B cell (primary cell): ENCODE measurements at regions not wholly inside any gene's neighbourhood (a gene's known extent, or its start where the extent isn't known, plus 50 kb on each side); places are given as distances from the start of the nearest gene placed in this dataset.

Experiments
- ATAC-seq: fragments of 200-7000 bp; cut with Tn5 transposase; one replicate; pipeline ENCODE4 v1.10.0; 2021; ENCODE audit warnings: low read depth, mild to moderate bottlenecking, moderate number of reproducible peaks, moderate library complexity
- CTCF ChIA-PET: fragments of 350-600 bp; sonication (Branson Sonifier 250); formaldehyde crosslinking; loops from one replicate; lab custom pipeline; 2021; ENCODE audit warnings: antibody characterized with exemption, inconsistent platforms; lab: Charles Lee
- POLR2A ChIA-PET: fragments of 350-600 bp; sonication (Branson Sonifier 250); formaldehyde crosslinking; loops from one replicate; lab custom pipeline; 2021; ENCODE audit warnings: antibody characterized with exemption; lab: Charles Lee
- DNase-seq: peaks from one replicate; pipeline ENCODE4 v3.0.0; 2013
- H2AFZ ChIP-seq: 2 replicates; pipeline ENCODE4 v1.6.1; 2012; ENCODE audit warnings: mild to moderate bottlenecking, low read depth, low read length; ENCODE audit not compliant: insufficient read depth, poor library complexity, severe bottlenecking
- H3K27ac ChIP-seq, 2 donors: 1 replicate in 1 of 2; 2 replicates in 1 of 2; pipeline ENCODE4 v1.5.1; 2012 to 2013; ENCODE audit warnings: low read length in 2 of 2, mild to moderate bottlenecking in 2 of 2, moderate library complexity in 1 of 2
- H3K27me3 ChIP-seq, 4 experiments: fragments of 200-600 bp in 1 of 4; sonication (generic) in 1 of 4; replicated peaks in 1 of 4; 1 replicate in 2 of 4; 2 replicates in 2 of 4; pipeline versions ENCODE4 v1.6.1 to v1.7.0; 2013 to 2016; ENCODE audit warnings: low read length in 3 of 4, mild to moderate bottlenecking in 2 of 4, mixed read lengths in 1 of 4, moderate library complexity in 1 of 4; ENCODE audit not compliant: insufficient read depth in 4 of 4, control insufficient read depth in 3 of 4; ENCODE audit errors: control extremely low read depth in 1 of 4
- H3K36me3 ChIP-seq, 2 experiments: replicated peaks in 1 of 2; 1 replicate in 1 of 2; 2 replicates in 1 of 2; pipeline versions ENCODE4 v1.6.1 to v1.7.1; 2013; ENCODE audit warnings: low read length in 1 of 2; ENCODE audit not compliant: insufficient read depth in 2 of 2, control insufficient read depth in 1 of 2; ENCODE audit errors: control extremely low read depth in 1 of 2, extremely low read depth in 1 of 2
- H3K4me1 ChIP-seq, 2 donors: fragments of 200-600 bp in 1 of 2; sonication (generic) in 1 of 2; 1 replicate in 1 of 2; 2 replicates in 1 of 2; pipeline versions ENCODE4 v1.5.1 to v1.6.1; 2013 to 2017; ENCODE audit warnings: low read length in 2 of 2; ENCODE audit not compliant: control insufficient read depth in 2 of 2, insufficient read depth in 2 of 2
- H3K4me2 ChIP-seq: replicated peaks from 2 replicates; pipeline ENCODE3; 2012; ENCODE audit warnings: mild to moderate bottlenecking, low read depth, low read length; ENCODE audit not compliant: poor library complexity, severe bottlenecking
- H3K4me3 ChIP-seq, 5 experiments: fragments of 200-600 bp in 1 of 5; sonication (generic) in 1 of 5; 1 replicate in 3 of 5; 2 replicates in 2 of 5; pipeline versions ENCODE4 v1.5.1 to v1.7.0; 2011 to 2016; ENCODE audit warnings: low read length in 4 of 5, mild to moderate bottlenecking in 4 of 5, low read depth in 2 of 5, control low read depth in 1 of 5, moderate library complexity in 1 of 5; ENCODE audit not compliant: insufficient read depth in 1 of 5; ENCODE audit errors: control extremely low read depth in 1 of 5, extremely low read depth in 1 of 5
- H3K79me2 ChIP-seq: fragments of 200-600 bp; sonication (generic); one replicate; pipeline ENCODE4 v1.6.0; 2016; ENCODE audit warnings: low read length; ENCODE audit not compliant: control insufficient read depth, insufficient read depth
- H3K9ac ChIP-seq: fragments of 200-600 bp; sonication (generic); 2 replicates; pipeline ENCODE4 v1.6.1; 2017; ENCODE audit warnings: mild to moderate bottlenecking, low read length, moderate library complexity
- H3K9me3 ChIP-seq, 3 donors: one replicate each; pipeline versions ENCODE4 v1.6.1 to v1.7.1; 2013; ENCODE audit warnings: low read length in 2 of 3; ENCODE audit not compliant: control insufficient read depth in 2 of 3, insufficient read depth in 1 of 3; ENCODE audit errors: control extremely low read depth in 1 of 3
- H4K20me1 ChIP-seq: 2 replicates; pipeline ENCODE4 v1.6.0; 2012; ENCODE audit warnings: mild to moderate bottlenecking, low read length; ENCODE audit not compliant: insufficient read depth, control insufficient read depth, poor library complexity, severe bottlenecking
- H3K27ac Mint-ChIP-seq: one replicate; pipeline ENCODE4 v1.8.0; 2021; ENCODE audit warnings: mixed read lengths
- H3K27me3 Mint-ChIP-seq: one replicate; pipeline ENCODE4 v1.8.0; 2021; ENCODE audit warnings: mixed read lengths
- H3K4me1 Mint-ChIP-seq: one replicate; pipeline ENCODE4 v1.8.0; 2021; ENCODE audit warnings: mixed read lengths
- H3K4me3 Mint-ChIP-seq: one replicate; pipeline ENCODE4 v1.8.0; 2021; ENCODE audit warnings: mixed read lengths
- H3K9me3 Mint-ChIP-seq: one replicate; pipeline ENCODE4 v1.8.0; 2022; ENCODE audit warnings: mixed read lengths; ENCODE audit not compliant: insufficient read depth
- CTCF ChIP-seq: fragments of 200-600 bp; IDR thresholded peaks from one replicate; pipeline ENCODE4 v1.8.0; 2022; ENCODE audit warnings: antibody characterized with exemption, mild to moderate bottlenecking
- EZH2 ChIP-seq: IDR thresholded peaks from 2 replicates; pipeline ENCODE4 v1.6.1; 2012; ENCODE audit warnings: borderline replicate concordance, low read depth, mild to moderate bottlenecking, moderate library complexity, low read length; ENCODE audit not compliant: insufficient read depth, poor library complexity, severe bottlenecking
- WGBS: methylation state at CpG from one replicate; pipeline ENCODE4 v1.1.5; 2013; ENCODE audit warnings: missing lambda C conversion rate; ENCODE audit not compliant: insufficient coverage; 5-methylcytosine and 5-hydroxymethylcytosine counted together
- intact Hi-C: fragments of 100-400 bp; cut with micrococcal nuclease; formaldehyde crosslinking; loops from one replicate; pipeline ENCODE4 v1.10.0; 2022

GRCh38 chr16:64144617-64145016, 977.2 kb downstream of the CDH11 start:
- Mint-ChIP-seq H3K27me3 (no peaks in the 10 kb centered on the region), H3K4me3 (no peak overlapping the region)
- CTCF ChIA-PET = no interaction called here

GRCh38 chr16:64138621-64139020, 983.2 kb downstream of the CDH11 start:
- ChIA-PET CTCF (no interaction called here), POLR2A (no interaction called here)
- no peaks in the 10 kb centered on the region for H3K4me1 ChIP-seq
- no peak overlapping the region for H3K9ac ChIP-seq
- H2AFZ ChIP-seq = no peak overlapping the region
- H3K27ac ChIP-seq = no peak overlapping the region
- no peaks in the 10 kb centered on the region for H3K4me1 Mint-ChIP-seq
- no peaks in the 10 kb centered on the region for H3K36me3 ChIP-seq
- no peaks in the 10 kb centered on the region for H3K79me2 ChIP-seq
- no peak overlapping the region for H3K4me3 Mint-ChIP-seq
- H3K27me3 ChIP-seq = no peaks in the 10 kb centered on the region
- intact Hi-C loops = no loop called here
- no peak overlapping the region for H3K27ac Mint-ChIP-seq
- H3K4me3 ChIP-seq = no peak overlapping the region
- DNase-seq (no peak), ATAC-seq (no peak)
- no peaks in the 10 kb centered on the region for H3K9me3 ChIP-seq
- TF ChIP-seq EZH2 = no peak
- no peak for TF ChIP-seq CTCF
- WGBS = no CpG with 5 or more reads among the region's 2 CpGs
- H3K4me2 ChIP-seq = no peak overlapping the region
- no peaks in the 10 kb centered on the region for H4K20me1 ChIP-seq
- no peaks in the 10 kb centered on the region for H3K27me3 Mint-ChIP-seq
- peaks cover 3% of the 10 kb centered on the region for H3K9me3 Mint-ChIP-seq

More at GRCh38 chr16:64144617-64145016, 977.2 kb downstream of the CDH11 start:
- no peak for ATAC-seq
- Mint-ChIP-seq H3K4me1 (no peaks in the 10 kb centered on the region), H3K9me3 (peaks cover 4% of the 10 kb centered on the region), H3K27ac (no peak overlapping the region)
- no peak for TF ChIP-seq CTCF
- POLR2A ChIA-PET = no interaction called here
- WGBS = no CpG with 5 or more reads among the region's 2 CpGs
- H3K27me3 ChIP-seq = no peaks in the 10 kb centered on the region
- no peaks in the 10 kb centered on the region for H3K4me1 ChIP-seq
- H3K4me3 ChIP-seq = no peak overlapping the region
- H3K27ac ChIP-seq = no peak overlapping the region
- H2AFZ ChIP-seq = no peak overlapping the region
- H3K9me3 ChIP-seq = no peaks in the 10 kb centered on the region
- no peak for DNase-seq
- no peaks in the 10 kb centered on the region for H3K36me3 ChIP-seq
- intact Hi-C loops = loop anchor here (10.0 kb wide), 1 partner anchor 60 kb away; no protein-coding TSS in a partner anchor
- no peak overlapping the region for H3K9ac ChIP-seq
- H3K4me2 ChIP-seq = no peak overlapping the region
- no peaks in the 10 kb centered on the region for H3K79me2 ChIP-seq
- H4K20me1 ChIP-seq = no peaks in the 10 kb centered on the region
